Endothelial cell of umbilical vein (primary cell): ENCODE measurements at regions not wholly inside any gene's neighbourhood (a gene's known extent, or its start where the extent isn't known, plus 50 kb on each side); places are given as distances from the start of the nearest gene placed in this dataset.

ENCODE experiments used
- BruUV-seq: library from RNA; stranded (reverse); fragments of 400-500 nt; replicated peaks from 2 replicates; lab custom pipeline; 2021; lab: Mats Ljungman, UMichigan
- CTCF ChIA-PET: fragments of 300-600, 350-600 bp; sonication (Branson Sonifier 250); formaldehyde crosslinking; loops from one replicate; lab custom pipeline; 2021; ENCODE audit warnings: antibody characterized with exemption, inconsistent platforms; lab: Charles Lee
- POLR2A ChIA-PET: fragments of 300-600, 350-600 bp; sonication (Branson Sonifier 250); formaldehyde crosslinking; loops from one replicate; lab custom pipeline; 2021; ENCODE audit warnings: antibody characterized with exemption, inconsistent platforms; lab: Charles Lee
- DNase-seq: peaks from one replicate; pipeline ENCODE4 v3.0.0-alpha.2; 2011; ENCODE audit warnings: low read depth, low spot score
- FAIRE-seq: peaks from 2 replicates; lab custom pipeline; 2011; peaks lifted over from hg19 to GRCh38; lab: Jason Lieb, UNC
- H2AFZ ChIP-seq: 2 replicates; pipeline ENCODE4 v1.6.0; 2012; ENCODE audit warnings: low read depth, low read length, control low read depth, inconsistent platforms
- H3K27ac ChIP-seq: 2 replicates; pipeline ENCODE4 v1.5.1; 2011; ENCODE audit warnings: low read depth, mild to moderate bottlenecking, control low read depth, low read length, moderate library complexity; ENCODE audit not compliant: insufficient read depth
- H3K27me3 ChIP-seq, 2 experiments: 2 replicates each; pipeline versions ENCODE4 v1.6.0 to v1.6.1; 2011; ENCODE audit warnings: low read length in 2 of 2, mixed read lengths in 1 of 2; ENCODE audit not compliant: control insufficient read depth in 2 of 2, insufficient read depth in 2 of 2
- H3K36me3 ChIP-seq, 2 experiments: 2 replicates in 1 of 2; 3 replicates in 1 of 2; pipeline ENCODE4 v1.5.1; 2011; ENCODE audit warnings: low read length in 2 of 2, mild to moderate bottlenecking in 1 of 2, moderate library complexity in 1 of 2; ENCODE audit not compliant: control insufficient read depth in 2 of 2, insufficient read depth in 2 of 2; ENCODE audit errors: extremely low read depth in 1 of 2
- H3K4me1 ChIP-seq: 3 replicates; pipeline ENCODE4 v1.5.1; 2011; ENCODE audit warnings: mild to moderate bottlenecking, low read length; ENCODE audit not compliant: control insufficient read depth, insufficient read depth; ENCODE audit errors: extremely low read depth
- H3K4me2 ChIP-seq: 2 replicates; pipeline ENCODE4 v1.6.1; 2011; ENCODE audit warnings: low read length, control low read depth, mixed read lengths; ENCODE audit not compliant: insufficient read depth
- H3K4me3 ChIP-seq, 3 experiments: fragments of 200-600 bp in 1 of 3; sonication (generic), shearing (Covaris generic) in 1 of 3; replicated peaks in 1 of 3; 2 replicates each; pipeline ENCODE4 v1.5.1; 2011 to 2016; ENCODE audit warnings: control low read depth in 3 of 3, low read length in 3 of 3, mild to moderate bottlenecking in 2 of 3, inconsistent platforms in 1 of 3, low read depth in 1 of 3, moderate library complexity in 1 of 3; ENCODE audit not compliant: insufficient read depth in 1 of 3
- H3K79me2 ChIP-seq: 2 replicates; pipeline ENCODE4 v1.6.0; 2012; ENCODE audit warnings: low read length, inconsistent platforms; ENCODE audit not compliant: control insufficient read depth, insufficient read depth
- H3K9ac ChIP-seq: replicated peaks from 2 replicates; pipeline ENCODE3; 2011; ENCODE audit warnings: low read length, control low read depth; ENCODE audit not compliant: insufficient read depth; ENCODE audit errors: extremely low read depth
- H3K9me1 ChIP-seq: replicated peaks from 3 replicates; pipeline ENCODE4 v1.6.0; 2011; ENCODE audit warnings: mild to moderate bottlenecking, low read length; ENCODE audit not compliant: control insufficient read depth, insufficient read depth; ENCODE audit errors: extremely low read depth
- H3K9me3 ChIP-seq: replicated peaks from 2 replicates; pipeline ENCODE4 v1.5.1; 2012; ENCODE audit warnings: low read length, inconsistent platforms; ENCODE audit not compliant: control insufficient read depth, insufficient read depth
- H4K20me1 ChIP-seq: replicated peaks from 2 replicates; pipeline ENCODE3; 2011; ENCODE audit warnings: mild to moderate bottlenecking, low read length; ENCODE audit not compliant: control insufficient read depth, insufficient read depth; ENCODE audit errors: extremely low read depth
- EZH2 ChIP-seq: IDR thresholded peaks from 2 replicates; pipeline ENCODE4 v1.6.1; 2012; ENCODE audit warnings: borderline replicate concordance, low read depth, mild to moderate bottlenecking, moderate library complexity, low read length, inconsistent platforms; ENCODE audit not compliant: severe bottlenecking
- FOS ChIP-seq: IDR thresholded peaks from 2 replicates; pipeline ENCODE4 v1.6.1; 2011; ENCODE audit warnings: mild to moderate bottlenecking, low read length, moderate library complexity, borderline replicate concordance; ENCODE audit not compliant: insufficient read depth
- GATA2 ChIP-seq: IDR thresholded peaks from 2 replicates; pipeline ENCODE4 v1.7.0; 2011; ENCODE audit warnings: low read depth, mild to moderate bottlenecking, moderate library complexity, mixed read lengths, low read length; ENCODE audit not compliant: insufficient read length, insufficient read depth
- JUN ChIP-seq: IDR thresholded peaks from 2 replicates; pipeline ENCODE4 v1.6.1; 2011; ENCODE audit warnings: borderline replicate concordance, low read depth; ENCODE audit not compliant: insufficient read length, insufficient read depth
- MYC ChIP-seq: IDR thresholded peaks from one replicate; pipeline ENCODE4 v1.6.1; 2011; ENCODE audit warnings: mild to moderate bottlenecking, low read depth, low read length
- POLR2A ChIP-seq: IDR thresholded peaks from 2 replicates; pipeline ENCODE4 v1.6.1; 2012; ENCODE audit warnings: low read depth, mild to moderate bottlenecking, control low read depth, low read length
- POLR2AphosphoS5 ChIP-seq: IDR thresholded peaks from 2 replicates; pipeline ENCODE4 v1.6.1; 2012; ENCODE audit warnings: low read depth, mild to moderate bottlenecking, control low read depth, low read length, moderate library complexity; ENCODE audit not compliant: insufficient read depth
- dilution Hi-C: fragments of 300-500 bp; cut with MboI; formaldehyde crosslinking; loops from one replicate; pipeline ENCODE4 v1.15.0; 2019; ENCODE audit warnings: low sequenced_read_pairs; ENCODE audit not compliant: extremely low pct_ligation_motif_present
- intact Hi-C: fragments of 100-400 bp; cut with micrococcal nuclease; formaldehyde crosslinking; loops from one replicate; pipeline ENCODE4 v1.10.0; 2022
- TF ChIP-seq, protein P1 (sequence below), 2 donors: IDR thresholded peaks; 1 replicate in 1 of 2; 2 replicates in 1 of 2; pipeline ENCODE4 v1.5.1; 2011; ENCODE audit warnings: low read length in 2 of 2, mild to moderate bottlenecking in 2 of 2, moderate library complexity in 2 of 2, control low read depth in 1 of 2, inconsistent platforms in 1 of 2, low read depth in 1 of 2; ENCODE audit not compliant: insufficient read depth in 1 of 2; ENCODE audit errors: extremely low read depth in 1 of 2
- TF ChIP-seq, protein P2 (sequence below): IDR thresholded peaks from 2 replicates; pipeline ENCODE4 v1.6.1; 2011; ENCODE audit not compliant: insufficient read depth, insufficient read length

DNA sequence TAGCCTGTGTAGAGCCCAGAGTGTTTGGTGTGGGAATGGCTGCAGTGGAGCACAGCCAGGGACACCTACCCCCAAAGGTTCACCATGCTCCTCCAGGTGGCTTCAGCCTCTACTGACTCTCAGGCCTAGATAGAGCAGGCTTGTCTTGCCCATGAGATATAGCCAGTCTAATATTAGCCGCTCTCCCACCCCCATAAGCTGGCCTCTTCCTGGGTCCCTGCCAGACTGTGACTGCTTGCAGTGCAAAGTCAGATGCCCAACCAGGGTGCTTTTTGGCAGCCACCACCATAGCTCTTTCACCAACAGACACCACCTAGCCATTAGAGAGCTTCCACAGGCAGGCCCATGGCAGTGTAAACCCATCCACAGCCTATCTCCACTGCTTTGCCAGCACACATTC lies 405.3 kb downstream of the MBD2 start:
- H4K20me1 ChIP-seq, result no peaks in the 10 kb centered on the region
- H3K9ac ChIP-seq, result no peak overlapping the region
- H3K27ac ChIP-seq, result no peak overlapping the region
- no peak overlapping the region for H2AFZ ChIP-seq
- H3K4me2 ChIP-seq, result no peak overlapping the region
- no peak overlapping the region for H3K4me3 ChIP-seq
- TF ChIP-seq, protein P1, sequence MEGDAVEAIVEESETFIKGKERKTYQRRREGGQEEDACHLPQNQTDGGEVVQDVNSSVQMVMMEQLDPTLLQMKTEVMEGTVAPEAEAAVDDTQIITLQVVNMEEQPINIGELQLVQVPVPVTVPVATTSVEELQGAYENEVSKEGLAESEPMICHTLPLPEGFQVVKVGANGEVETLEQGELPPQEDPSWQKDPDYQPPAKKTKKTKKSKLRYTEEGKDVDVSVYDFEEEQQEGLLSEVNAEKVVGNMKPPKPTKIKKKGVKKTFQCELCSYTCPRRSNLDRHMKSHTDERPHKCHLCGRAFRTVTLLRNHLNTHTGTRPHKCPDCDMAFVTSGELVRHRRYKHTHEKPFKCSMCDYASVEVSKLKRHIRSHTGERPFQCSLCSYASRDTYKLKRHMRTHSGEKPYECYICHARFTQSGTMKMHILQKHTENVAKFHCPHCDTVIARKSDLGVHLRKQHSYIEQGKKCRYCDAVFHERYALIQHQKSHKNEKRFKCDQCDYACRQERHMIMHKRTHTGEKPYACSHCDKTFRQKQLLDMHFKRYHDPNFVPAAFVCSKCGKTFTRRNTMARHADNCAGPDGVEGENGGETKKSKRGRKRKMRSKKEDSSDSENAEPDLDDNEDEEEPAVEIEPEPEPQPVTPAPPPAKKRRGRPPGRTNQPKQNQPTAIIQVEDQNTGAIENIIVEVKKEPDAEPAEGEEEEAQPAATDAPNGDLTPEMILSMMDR (IDR thresholded peaks at IDR 0.05; ENCODE audit: extremely low read depth in 1 of 2, insufficient read depth in 1 of 2, low read depth in 1 of 2, low read length in 2 of 2), result no peak
- TF ChIP-seq JUN (no peak), POLR2A (no peak), EZH2 (no peak), FOS (no peak), MYC (no peak), POLR2AphosphoS5 (no peak), GATA2 (no peak)
- TF ChIP-seq, protein P2, sequence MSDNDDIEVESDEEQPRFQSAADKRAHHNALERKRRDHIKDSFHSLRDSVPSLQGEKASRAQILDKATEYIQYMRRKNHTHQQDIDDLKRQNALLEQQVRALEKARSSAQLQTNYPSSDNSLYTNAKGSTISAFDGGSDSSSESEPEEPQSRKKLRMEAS, result no peak
- BruUV-seq, result no TSS peak
- H3K79me2 ChIP-seq, result no peaks in the 10 kb centered on the region
- H3K27me3 ChIP-seq, result no peaks in the 10 kb centered on the region
- DNase-seq (no peak), FAIRE-seq (no peak)
- dilution Hi-C loops (no loop called here), intact Hi-C loops (no loop called here)
- no peaks in the 10 kb centered on the region for H3K36me3 ChIP-seq
- H3K9me1 ChIP-seq, result no peaks in the 10 kb centered on the region
- peaks cover 5% of the 10 kb centered on the region for H3K9me3 ChIP-seq
- POLR2A ChIA-PET, result no interaction called here
- CTCF ChIA-PET, result no interaction called here
- no peaks in the 10 kb centered on the region for H3K4me1 ChIP-seq
